ENCODE measurements at regions not wholly inside any gene's neighbourhood (a gene's known extent, or its start where the extent isn't known, plus 50 kb on each side); places are given as distances from the start of the nearest gene placed in this dataset.

DNA sequence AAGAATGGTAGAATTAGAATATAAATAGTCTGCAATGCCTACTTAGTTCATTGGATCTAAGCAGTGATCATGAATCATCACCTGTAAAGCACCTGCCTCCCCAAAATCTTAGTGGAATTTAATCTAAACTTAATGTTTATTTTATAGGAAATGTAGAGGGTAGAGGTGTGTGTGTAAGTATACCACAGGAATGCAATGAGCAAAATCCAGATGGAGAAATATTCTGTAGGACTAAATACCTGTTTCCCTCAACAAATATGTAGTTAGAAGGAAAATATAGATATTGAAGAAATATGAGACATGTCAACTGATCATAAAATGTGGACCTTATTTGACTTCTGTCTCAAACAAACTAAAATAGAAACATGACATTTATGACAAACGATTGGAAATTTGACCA is 839.2 kb upstream of the FBXO33 start:
- DNase-seq (ENCODE audit: low spot score in 2 of 2), result no peak
- Histone ChIP-seq H3K9me3 (no peaks in the 10 kb centered on the region), H3K27me3 (no peaks in the 10 kb centered on the region), H3K36me3 (no peaks in the 10 kb centered on the region), H3K4me3 (no peak overlapping the region), H3K27ac (no peak overlapping the region), H3K4me1 (no peaks in the 10 kb centered on the region)
- TF ChIP-seq, protein P1, sequence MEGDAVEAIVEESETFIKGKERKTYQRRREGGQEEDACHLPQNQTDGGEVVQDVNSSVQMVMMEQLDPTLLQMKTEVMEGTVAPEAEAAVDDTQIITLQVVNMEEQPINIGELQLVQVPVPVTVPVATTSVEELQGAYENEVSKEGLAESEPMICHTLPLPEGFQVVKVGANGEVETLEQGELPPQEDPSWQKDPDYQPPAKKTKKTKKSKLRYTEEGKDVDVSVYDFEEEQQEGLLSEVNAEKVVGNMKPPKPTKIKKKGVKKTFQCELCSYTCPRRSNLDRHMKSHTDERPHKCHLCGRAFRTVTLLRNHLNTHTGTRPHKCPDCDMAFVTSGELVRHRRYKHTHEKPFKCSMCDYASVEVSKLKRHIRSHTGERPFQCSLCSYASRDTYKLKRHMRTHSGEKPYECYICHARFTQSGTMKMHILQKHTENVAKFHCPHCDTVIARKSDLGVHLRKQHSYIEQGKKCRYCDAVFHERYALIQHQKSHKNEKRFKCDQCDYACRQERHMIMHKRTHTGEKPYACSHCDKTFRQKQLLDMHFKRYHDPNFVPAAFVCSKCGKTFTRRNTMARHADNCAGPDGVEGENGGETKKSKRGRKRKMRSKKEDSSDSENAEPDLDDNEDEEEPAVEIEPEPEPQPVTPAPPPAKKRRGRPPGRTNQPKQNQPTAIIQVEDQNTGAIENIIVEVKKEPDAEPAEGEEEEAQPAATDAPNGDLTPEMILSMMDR (IDR thresholded peaks at IDR 0.05), result no peak
- TF ChIP-seq POLR2A (IDR thresholded peaks at IDR 0.05), result no peak
- TF ChIP-seq EP300 (IDR thresholded peaks at IDR 0.05), result no peak
- WGBS, 2 donors, result 81 to 88% methylated on average over 1 of the region's 1 CpG

- H3K4me3 ChIP-seq, result no peak overlapping the region
- TF ChIP-seq POLR2A (IDR thresholded peaks at IDR 0.05) (no peak), EP300 (IDR thresholded peaks at IDR 0.05) (no peak)
- H3K27me3 ChIP-seq, result no peaks in the 10 kb centered on the region
- 77 to 83% methylated on average over 2 of the region's 2 CpGs for WGBS, 2 donors
- H3K36me3 ChIP-seq, result no peaks in the 10 kb centered on the region
- H3K9me3 ChIP-seq, result no peaks in the 10 kb centered on the region
- H3K4me1 ChIP-seq, result no peaks in the 10 kb centered on the region
- no peak overlapping the region for H3K27ac ChIP-seq
- DNase-seq (ENCODE audit: low spot score in 2 of 2), result no peak
Observed at GRCh38 chr14:40269436-40269835, 837.2 kb upstream of the FBXO33 start.

DNA sequence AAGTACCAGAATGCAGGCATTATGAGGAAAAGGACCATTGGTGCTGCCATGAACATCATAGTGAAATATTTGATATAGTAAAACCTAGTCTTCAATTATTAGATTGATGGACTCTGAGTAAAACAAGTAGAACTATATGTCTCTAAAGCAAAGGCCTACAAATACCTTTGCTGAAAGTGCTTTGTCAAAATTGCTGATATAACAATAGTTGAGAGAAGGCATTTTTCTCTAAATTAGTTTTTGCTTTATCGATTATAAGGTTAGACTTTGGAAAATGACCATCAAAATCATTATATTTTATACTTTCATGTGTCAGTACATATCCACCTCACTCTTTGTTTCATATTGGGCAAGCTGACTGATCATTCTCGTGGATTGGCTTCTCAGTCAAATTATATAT is 836.0 kb upstream of the FBXO33 start:
- no peak for DNase-seq (ENCODE audit: low spot score in 2 of 2)
- no peaks in the 10 kb centered on the region for H3K36me3 ChIP-seq
- no peak overlapping the region for H3K27ac ChIP-seq
- WGBS, 2 donors, result 81% methylated on average over 2 of the region's 2 CpGs
- H3K9me3 ChIP-seq, result no peaks in the 10 kb centered on the region
- no peaks in the 10 kb centered on the region for H3K27me3 ChIP-seq
- no peak overlapping the region for H3K4me3 ChIP-seq
- TF ChIP-seq EP300 (IDR thresholded peaks at IDR 0.05) (no peak), POLR2A (IDR thresholded peaks at IDR 0.05) (no peak)
- TF ChIP-seq, protein P1 (IDR thresholded peaks at IDR 0.05), result no peak
- H3K4me1 ChIP-seq, result no peaks in the 10 kb centered on the region

- Histone ChIP-seq H3K27me3 (no peaks in the 10 kb centered on the region), H3K36me3 (no peaks in the 10 kb centered on the region), H3K9me3 (no peaks in the 10 kb centered on the region), H3K27ac (no peak overlapping the region), H3K4me3 (no peak overlapping the region), H3K4me1 (no peaks in the 10 kb centered on the region)
- no peak for DNase-seq (ENCODE audit: low spot score in 2 of 2)
- WGBS, 2 donors, result 21 to 27% methylated on average over 1 of the region's 1 CpG
- TF ChIP-seq EP300 (IDR thresholded peaks at IDR 0.05) (no peak), POLR2A (IDR thresholded peaks at IDR 0.05) (no peak)
- TF ChIP-seq, protein P1 (IDR thresholded peaks at IDR 0.05), result no peak
Observed at GRCh38 chr14:40265096-40265495, 832.9 kb upstream of the FBXO33 start.

DNA sequence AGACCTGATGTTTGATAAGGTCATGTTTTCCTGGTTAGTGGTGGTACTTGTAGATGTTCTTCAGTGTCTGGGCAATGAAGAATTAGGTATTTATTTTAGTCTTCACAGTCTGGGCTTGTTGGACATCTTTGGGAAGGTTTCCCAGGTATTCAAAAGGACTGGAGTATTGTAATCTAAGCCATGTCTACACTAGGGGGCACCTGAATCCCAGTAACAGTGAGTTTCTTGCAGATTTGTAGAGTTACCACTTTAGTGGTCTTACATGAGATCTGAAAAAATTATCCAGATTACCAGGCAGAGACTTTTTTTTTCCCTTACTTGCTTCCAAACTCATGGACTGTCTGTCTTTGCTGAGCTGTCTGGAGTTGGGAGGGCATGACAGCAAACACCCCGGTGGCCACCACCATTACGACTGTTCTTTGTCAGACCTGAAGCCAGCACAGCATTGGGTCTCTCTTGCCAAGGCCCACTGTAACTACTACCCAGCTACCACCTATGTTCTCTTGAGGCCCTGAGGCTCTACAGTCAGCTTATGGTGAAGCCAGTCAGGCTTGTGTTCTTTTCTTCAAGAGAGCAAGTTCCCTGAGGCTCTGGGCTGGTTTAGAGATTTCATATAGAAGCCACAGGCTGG is 820.7 kb upstream of the FBXO33 start:
- no peaks in the 10 kb centered on the region for H3K4me1 ChIP-seq
- H3K4me3 ChIP-seq, result no peak overlapping the region
- no peaks in the 10 kb centered on the region for H3K9me3 ChIP-seq
- H3K36me3 ChIP-seq, result no peaks in the 10 kb centered on the region
- no peaks in the 10 kb centered on the region for H3K27me3 ChIP-seq
- no peak overlapping the region for H3K27ac ChIP-seq
- DNase-seq (ENCODE audit: low spot score in 2 of 2), result no peak
- WGBS, 2 donors, result 98 to 100% methylated on average over 2 of the region's 2 CpGs
- TF ChIP-seq POLR2A (IDR thresholded peaks at IDR 0.05), result no peak
- no peak for TF ChIP-seq EP300 (IDR thresholded peaks at IDR 0.05)
- TF ChIP-seq, protein P1 (IDR thresholded peaks at IDR 0.05), result no peak

- 48 to 59% methylated on average over 1 of the region's 1 CpG for WGBS, 2 donors
- Histone ChIP-seq H3K9me3 (no peaks in the 10 kb centered on the region), H3K27me3 (no peaks in the 10 kb centered on the region), H3K27ac (no peak overlapping the region), H3K4me1 (no peaks in the 10 kb centered on the region), H3K36me3 (no peaks in the 10 kb centered on the region), H3K4me3 (no peak overlapping the region)
- DNase-seq (ENCODE audit: low spot score in 2 of 2), result no peak
- TF ChIP-seq POLR2A (IDR thresholded peaks at IDR 0.05) (no peak), EP300 (IDR thresholded peaks at IDR 0.05) (no peak)
- TF ChIP-seq, protein P1 (IDR thresholded peaks at IDR 0.05), result no peak
Observed at GRCh38 chr14:40248671-40249070, 816.4 kb upstream of the FBXO33 start.
